BE2C (cell line): ENCODE measurements at regions not wholly inside any gene's neighbourhood (a gene's known extent, or its start where the extent isn't known, plus 50 kb on each side); places are given as distances from the start of the nearest gene placed in this dataset.

Source experiments
- DNase-seq: peaks from one replicate; pipeline ENCODE4 v3.0.0-alpha.2; 2020
- H3K27me3 ChIP-seq: fragments of 250-450 bp; sonication (Bioruptor Pico); 2 replicates; pipeline ENCODE4 v1.5.1; 2020; ENCODE audit warnings: mild to moderate bottlenecking
- H3K36me3 ChIP-seq: fragments of 250-450 bp; sonication (Bioruptor Pico); 2 replicates; pipeline ENCODE4 v1.5.1; 2020; ENCODE audit warnings: mild to moderate bottlenecking
- H3K4me1 ChIP-seq: fragments of 250-450 bp; sonication (Bioruptor Pico); 2 replicates; pipeline ENCODE4 v1.5.1; 2020
- H3K4me3 ChIP-seq: 2 replicates; pipeline ENCODE4 v1.5.1; 2011; ENCODE audit warnings: low read depth, low read length
- H3K9me3 ChIP-seq: fragments of 250-450 bp; sonication (Bioruptor Pico); 2 replicates; pipeline ENCODE4 v1.5.1; 2020
- CTCF ChIP-seq: IDR thresholded peaks from 2 replicates; pipeline ENCODE4 v1.5.1; 2012; ENCODE audit warnings: mild to moderate bottlenecking, low read depth, low read length

- H3K36me3 ChIP-seq, result no peaks in the 10 kb centered on the region
- H3K4me1 ChIP-seq, result no peaks in the 10 kb centered on the region
- no peak overlapping the region for H3K4me3 ChIP-seq
- peaks cover 5% of the 10 kb centered on the region; the same call in 1 of the 2 replicates for H3K9me3 ChIP-seq
- no peak for DNase-seq
- H3K27me3 ChIP-seq, result no peaks in the 10 kb centered on the region
- TF ChIP-seq CTCF, result no peak
Observed at GRCh38 chr22:48639021-48639795, 1188.5 kb downstream of the BRD1 start.

DNA sequence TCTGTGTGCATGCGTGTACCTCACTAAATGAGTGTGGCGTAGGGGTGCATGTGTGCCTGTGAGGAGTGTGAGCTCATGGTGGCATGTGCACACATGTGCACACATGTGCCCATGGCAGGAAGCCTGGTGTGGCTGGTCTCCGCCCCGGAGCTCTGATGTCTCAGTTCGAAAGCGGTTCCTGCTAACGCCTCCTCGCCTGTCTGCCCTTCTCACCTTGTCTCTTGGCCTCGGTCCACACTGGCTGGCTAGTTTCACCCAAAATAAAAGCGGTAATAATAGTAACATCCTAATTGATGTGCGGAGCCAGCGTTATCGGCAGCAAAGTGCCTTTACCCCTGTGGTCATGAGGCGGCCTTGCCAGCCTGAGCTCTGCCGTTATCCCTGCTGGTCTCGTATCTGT, 1190.4 kb downstream of the BRD1 start:
- H3K4me3 ChIP-seq, result no peak overlapping the region
- no peak for TF ChIP-seq CTCF
- DNase-seq, result no peak

GRCh38 chr22:48636746-48637145, 1190.9 kb downstream of the BRD1 start:
- no peak for DNase-seq
- no peak overlapping the region for H3K4me3 ChIP-seq
- TF ChIP-seq CTCF, result no peak
- no peaks in the 10 kb centered on the region for H3K36me3 ChIP-seq
- no peaks in the 10 kb centered on the region for H3K4me1 ChIP-seq
- H3K9me3 ChIP-seq, result peaks cover 5% of the 10 kb centered on the region; the same call in 1 of the 2 replicates
- H3K27me3 ChIP-seq, result no peaks in the 10 kb centered on the region

More for the DNA sequence above, 1190.4 kb downstream of the BRD1 start:
- Histone ChIP-seq H3K9me3 (peaks cover 5% of the 10 kb centered on the region; the same call in 1 of the 2 replicates), H3K36me3 (no peaks in the 10 kb centered on the region), H3K4me1 (no peaks in the 10 kb centered on the region), H3K27me3 (no peaks in the 10 kb centered on the region)

GRCh38 chr22:48635816-48636215, 1191.9 kb downstream of the BRD1 start:
- H3K27me3 ChIP-seq, result no peaks in the 10 kb centered on the region
- no peaks in the 10 kb centered on the region for H3K4me1 ChIP-seq
- no peak overlapping the region for H3K4me3 ChIP-seq
- DNase-seq, result no peak
- peaks cover 5% of the 10 kb centered on the region; the same call in 1 of the 2 replicates for H3K9me3 ChIP-seq
- no peak for TF ChIP-seq CTCF
- H3K36me3 ChIP-seq, result no peaks in the 10 kb centered on the region

DNA sequence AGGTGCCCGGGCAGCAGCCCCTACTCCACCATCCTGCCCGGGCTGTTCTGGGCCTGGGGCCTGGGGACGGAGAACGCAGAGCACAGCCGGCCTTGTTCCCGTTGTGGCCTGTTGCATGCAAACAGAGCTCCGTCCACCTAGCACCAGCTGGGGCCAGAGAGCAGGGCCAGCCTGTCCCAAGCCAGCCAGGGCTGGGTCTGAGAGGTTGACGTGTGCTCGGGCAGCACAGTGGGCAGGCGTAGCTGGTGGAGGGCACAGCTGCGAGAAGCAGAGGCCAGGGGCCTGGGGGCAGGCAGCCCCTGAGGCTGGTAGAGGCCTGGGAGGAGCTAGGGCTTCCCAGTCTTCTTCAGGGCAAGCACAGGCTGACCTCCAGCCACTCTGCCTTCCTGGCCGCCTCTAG, 1192.6 kb downstream of the BRD1 start:
- Histone ChIP-seq H3K4me3 (no peak overlapping the region), H3K36me3 (no peaks in the 10 kb centered on the region), H3K27me3 (no peaks in the 10 kb centered on the region), H3K4me1 (no peaks in the 10 kb centered on the region), H3K9me3 (peaks cover 5% of the 10 kb centered on the region; the same call in 1 of the 2 replicates)
- TF ChIP-seq CTCF, result no peak
- no peak for DNase-seq
